ENCODE measurements at regions not wholly inside any gene's neighbourhood (a gene's known extent, or its start where the extent isn't known, plus 50 kb on each side); places are given as distances from the start of the nearest gene placed in this dataset.

- H3K27ac Mint-ChIP-seq, result no peak overlapping the region
- DNase-seq, result no peak
- CTCF ChIA-PET, result no interaction called here
- H3K27me3 Mint-ChIP-seq, result peaks cover 9% of the 10 kb centered on the region
- no peak overlapping the region for H3K4me3 Mint-ChIP-seq
- H3K9me3 Mint-ChIP-seq, result peaks cover 16% of the 10 kb centered on the region
- peaks cover 41% of the 10 kb centered on the region for H3K4me1 Mint-ChIP-seq
- peaks cover 13% of the 10 kb centered on the region for H3K36me3 Mint-ChIP-seq
These were observed 382.2 kb downstream of the FBXW7 start for GRCh38 chr4:152153476-152154270.

- Mint-ChIP-seq H3K36me3 (peaks cover 31% of the 10 kb centered on the region), H3K4me1 (peaks cover 14% of the 10 kb centered on the region), H3K27ac (no peak overlapping the region), H3K9me3 (peaks cover 43% of the 10 kb centered on the region), H3K4me3 (no peak overlapping the region), H3K27me3 (peaks cover 22% of the 10 kb centered on the region)
- no peak for DNase-seq
- CTCF ChIA-PET, result no interaction called here
These were observed 385.7 kb downstream of the FBXW7 start for GRCh38 chr4:152150214-152150613.

- Mint-ChIP-seq H3K27me3 (peaks cover 22% of the 10 kb centered on the region), H3K27ac (no peak overlapping the region), H3K4me1 (peaks cover 9% of the 10 kb centered on the region), H3K9me3 (peaks cover 42% of the 10 kb centered on the region), H3K36me3 (peaks cover 28% of the 10 kb centered on the region), H3K4me3 (no peak overlapping the region)
- no peak for DNase-seq
- CTCF ChIA-PET, result no interaction called here
These were observed 386.1 kb downstream of the FBXW7 start for GRCh38 chr4:152149745-152150144.

- Mint-ChIP-seq H3K9me3 (peaks cover 47% of the 10 kb centered on the region), H3K27ac (no peak overlapping the region), H3K27me3 (peaks cover 22% of the 10 kb centered on the region), H3K4me3 (no peak overlapping the region), H3K4me1 (no peaks in the 10 kb centered on the region), H3K36me3 (peaks cover 30% of the 10 kb centered on the region)
- CTCF ChIA-PET, result no interaction called here
- no peak for DNase-seq
These were observed 387.2 kb upstream of the GATB start for GRCh38 chr4:152148057-152148456.

- H3K36me3 Mint-ChIP-seq, result peaks cover 33% of the 10 kb centered on the region
- peaks cover 3% of the 10 kb centered on the region for H3K4me1 Mint-ChIP-seq
- CTCF ChIA-PET, result no interaction called here
- no peak for DNase-seq
- peaks cover 15% of the 10 kb centered on the region for H3K27me3 Mint-ChIP-seq
- no peak overlapping the region for H3K4me3 Mint-ChIP-seq
- no peak overlapping the region for H3K27ac Mint-ChIP-seq
- peaks cover 57% of the 10 kb centered on the region for H3K9me3 Mint-ChIP-seq
These were observed 385.4 kb upstream of the GATB start for GRCh38 chr4:152146244-152146643.

- Mint-ChIP-seq H3K4me3 (no peak overlapping the region), H3K27me3 (peaks cover 14% of the 10 kb centered on the region), H3K27ac (no peak overlapping the region), H3K9me3 (peaks cover 59% of the 10 kb centered on the region), H3K4me1 (peaks cover 6% of the 10 kb centered on the region), H3K36me3 (peaks cover 33% of the 10 kb centered on the region)
- no peak for DNase-seq
- CTCF ChIA-PET, result no interaction called here
These were observed 383.0 kb upstream of the GATB start for GRCh38 chr4:152143806-152144205.

- CTCF ChIA-PET, result interaction anchor here (1.6 kb wide), 1 partner anchor 25 kb away, joined by 3 read pairs; no protein-coding TSS in a partner anchor
- Mint-ChIP-seq H3K27ac (peak overlapping the region; percentile 75), H3K4me3 (no peak overlapping the region)
These were observed 377.6 kb upstream of the GATB start for GRCh38 chr4:152138451-152138850.

GRCh38 chr4:152132776-152133175 is 372.0 kb upstream of the GATB start:
- Mint-ChIP-seq H3K4me3 (no peak overlapping the region), H3K9me3 (peaks cover 28% of the 10 kb centered on the region), H3K36me3 (peaks cover 17% of the 10 kb centered on the region), H3K4me1 (peaks cover 42% of the 10 kb centered on the region), H3K27me3 (no peaks in the 10 kb centered on the region), H3K27ac (no peak overlapping the region)
- CTCF ChIA-PET, result interaction anchor here (0.8 kb wide), 1 partner anchor 224 kb away, joined by 3 read pairs; no protein-coding TSS in a partner anchor
- no peak for DNase-seq

More at GRCh38 chr4:152138451-152138850, 377.6 kb upstream of the GATB start:
- Mint-ChIP-seq H3K4me1 (peaks cover 42% of the 10 kb centered on the region), H3K27me3 (no peaks in the 10 kb centered on the region), H3K9me3 (peaks cover 19% of the 10 kb centered on the region), H3K36me3 (peaks cover 4% of the 10 kb centered on the region)
- peak; percentile 75 for DNase-seq

GRCh38 chr4:152128356-152128755 is 367.5 kb upstream of the GATB start:
- CTCF ChIA-PET, result no interaction called here
- no peak overlapping the region for H3K4me3 Mint-ChIP-seq
- H3K36me3 Mint-ChIP-seq, result peaks cover 51% of the 10 kb centered on the region
- DNase-seq, result no peak
- H3K27ac Mint-ChIP-seq, result no peak overlapping the region
- H3K27me3 Mint-ChIP-seq, result no peaks in the 10 kb centered on the region
- H3K4me1 Mint-ChIP-seq, result peaks cover 43% of the 10 kb centered on the region
- peaks cover 58% of the 10 kb centered on the region for H3K9me3 Mint-ChIP-seq

- no peak for DNase-seq
- H3K36me3 Mint-ChIP-seq, result peaks cover 50% of the 10 kb centered on the region
- CTCF ChIA-PET, result no interaction called here
- peaks cover 37% of the 10 kb centered on the region for H3K4me1 Mint-ChIP-seq
- no peak overlapping the region for H3K4me3 Mint-ChIP-seq
- H3K27me3 Mint-ChIP-seq, result no peaks in the 10 kb centered on the region
- H3K27ac Mint-ChIP-seq, result no peak overlapping the region
- H3K9me3 Mint-ChIP-seq, result peaks cover 58% of the 10 kb centered on the region
These were observed 365.4 kb upstream of the GATB start for GRCh38 chr4:152126238-152126637.

GRCh38 chr4:152118819-152119553 is 358.2 kb upstream of the GATB start:
- no peak for DNase-seq
- peaks cover 38% of the 10 kb centered on the region for H3K4me1 Mint-ChIP-seq
- H3K4me3 Mint-ChIP-seq, result no peak overlapping the region
- H3K27ac Mint-ChIP-seq, result no peak overlapping the region
- peaks cover 28% of the 10 kb centered on the region for H3K9me3 Mint-ChIP-seq
- H3K36me3 Mint-ChIP-seq, result peaks cover 25% of the 10 kb centered on the region
- H3K27me3 Mint-ChIP-seq, result no peaks in the 10 kb centered on the region
- CTCF ChIA-PET, result no interaction called here

GRCh38 chr4:152117933-152118507 is 357.2 kb upstream of the GATB start:
- no peak for DNase-seq
- Mint-ChIP-seq H3K27me3 (no peaks in the 10 kb centered on the region), H3K36me3 (peaks cover 24% of the 10 kb centered on the region), H3K4me1 (peaks cover 43% of the 10 kb centered on the region), H3K27ac (no peak overlapping the region), H3K4me3 (no peak overlapping the region), H3K9me3 (peaks cover 24% of the 10 kb centered on the region)
- CTCF ChIA-PET, result no interaction called here

- H3K9me3 Mint-ChIP-seq, result peaks cover 21% of the 10 kb centered on the region
- H3K27ac Mint-ChIP-seq, result peak overlapping the region; percentile 91
- H3K36me3 Mint-ChIP-seq, result peaks cover 22% of the 10 kb centered on the region
- H3K27me3 Mint-ChIP-seq, result no peaks in the 10 kb centered on the region
- CTCF ChIA-PET, result no interaction called here
- DNase-seq, result no peak
- peaks cover 48% of the 10 kb centered on the region for H3K4me1 Mint-ChIP-seq
- no peak overlapping the region for H3K4me3 Mint-ChIP-seq
These were observed 356.7 kb upstream of the GATB start for GRCh38 chr4:152117520-152117919.

GRCh38 chr4:152117054-152117453 is 356.2 kb upstream of the GATB start:
- no peaks in the 10 kb centered on the region for H3K27me3 Mint-ChIP-seq
- CTCF ChIA-PET, result no interaction called here
- peaks cover 53% of the 10 kb centered on the region for H3K4me1 Mint-ChIP-seq
- H3K4me3 Mint-ChIP-seq, result no peak overlapping the region
- no peak for DNase-seq
- peaks cover 16% of the 10 kb centered on the region for H3K9me3 Mint-ChIP-seq
- peak overlapping the region; percentile 91 for H3K27ac Mint-ChIP-seq
- peaks cover 21% of the 10 kb centered on the region for H3K36me3 Mint-ChIP-seq

Measured in activated naive CD4-positive, alpha-beta T cell treated with anti-CD3 and anti-CD28 coated beads, Interleukin-2, amount 10 ng/mL, durations not matched to agents 7 days and 5 days (primary cell).